Astrocyte (in vitro differentiated cells and primary cell): ENCODE measurements at regions not wholly inside any gene's neighbourhood (a gene's known extent, or its start where the extent isn't known, plus 50 kb on each side); places are given as distances from the start of the nearest gene placed in this dataset.

Experiments
- DNase-seq: peaks from one replicate; pipeline ENCODE4 v3.0.0-alpha.2; 2010; ENCODE audit warnings: low read depth
- FAIRE-seq: peaks from 2 replicates; lab custom pipeline; 2011; peaks lifted over from hg19 to GRCh38; lab: Jason Lieb, UNC
- H2AFZ ChIP-seq: 2 replicates; pipeline ENCODE4 v1.6.0; 2012; ENCODE audit warnings: low read depth, low read length, inconsistent platforms
- H3K27ac ChIP-seq: 2 replicates; pipeline ENCODE4 v1.5.1; 2011; ENCODE audit warnings: low read depth, low read length, inconsistent platforms
- H3K27me3 ChIP-seq: 2 replicates; pipeline ENCODE4 v1.6.0; 2011; ENCODE audit warnings: low read length, inconsistent platforms; ENCODE audit not compliant: insufficient read depth
- H3K36me3 ChIP-seq: 2 replicates; pipeline ENCODE4 v1.5.1; 2011; ENCODE audit warnings: low read length, inconsistent platforms; ENCODE audit not compliant: insufficient read depth
- H3K4me1 ChIP-seq: 2 replicates; pipeline ENCODE4 v1.5.1; 2011; ENCODE audit warnings: low read length, inconsistent platforms; ENCODE audit not compliant: insufficient read depth
- H3K4me2 ChIP-seq: 2 replicates; pipeline ENCODE4 v1.6.0; 2012; ENCODE audit warnings: low read length, inconsistent platforms
- H3K4me3 ChIP-seq: 2 replicates; pipeline ENCODE4 v1.5.1; 2011; ENCODE audit warnings: low read depth, mild to moderate bottlenecking, low read length, inconsistent platforms; ENCODE audit not compliant: insufficient read depth
- H3K79me2 ChIP-seq: 2 replicates; pipeline ENCODE4 v1.6.0; 2012; ENCODE audit warnings: mild to moderate bottlenecking, low read length, inconsistent platforms; ENCODE audit not compliant: insufficient read depth
- H3K9ac ChIP-seq: 2 replicates; pipeline ENCODE4 v1.6.0; 2012; ENCODE audit warnings: mild to moderate bottlenecking, low read length, inconsistent platforms
- H3K9me3 ChIP-seq: 2 replicates; pipeline ENCODE4 v1.5.1; 2012; ENCODE audit warnings: low read depth, mild to moderate bottlenecking, low read length, inconsistent platforms; ENCODE audit not compliant: insufficient read depth
- H4K20me1 ChIP-seq: 2 replicates; pipeline ENCODE4 v1.6.0; 2012; ENCODE audit warnings: low read length, inconsistent platforms; ENCODE audit not compliant: insufficient read depth
- H3K27ac Mint-ChIP-seq: one replicate; pipeline ENCODE4 v1.8.0; 2021; ENCODE audit warnings: mild to moderate bottlenecking, mixed read lengths; ENCODE audit not compliant: unreplicated experiment
- H3K27me3 Mint-ChIP-seq: one replicate; pipeline ENCODE4 v1.8.0; 2021; ENCODE audit warnings: low read depth, mixed read lengths; ENCODE audit not compliant: unreplicated experiment
- H3K36me3 Mint-ChIP-seq: one replicate; pipeline ENCODE4 v1.8.0; 2021; ENCODE audit warnings: low read depth, mixed read lengths; ENCODE audit not compliant: unreplicated experiment
- H3K4me1 Mint-ChIP-seq: one replicate; pipeline ENCODE4 v1.8.0; 2021; ENCODE audit warnings: low read depth, mixed read lengths; ENCODE audit not compliant: unreplicated experiment
- H3K4me3 Mint-ChIP-seq: one replicate; pipeline ENCODE4 v1.8.0; 2021; ENCODE audit warnings: mild to moderate bottlenecking, moderate library complexity, mixed read lengths; ENCODE audit not compliant: unreplicated experiment
- H3K9me3 Mint-ChIP-seq: one replicate; pipeline ENCODE4 v1.8.0; 2021; ENCODE audit warnings: mild to moderate bottlenecking, mixed read lengths; ENCODE audit not compliant: unreplicated experiment
- CTCF ChIP-seq: IDR thresholded peaks from 2 replicates; pipeline ENCODE4 v1.5.1; 2011; ENCODE audit warnings: low read depth, mild to moderate bottlenecking, inconsistent platforms, low read length, moderate library complexity; ENCODE audit not compliant: insufficient read depth
- EZH2 ChIP-seq: IDR thresholded peaks from 2 replicates; pipeline ENCODE4 v1.6.1; 2012; ENCODE audit warnings: mild to moderate bottlenecking, low read length, inconsistent platforms; ENCODE audit not compliant: insufficient read depth

- H3K79me2 ChIP-seq = no peaks in the 10 kb centered on the region
- Mint-ChIP-seq H3K27ac (no peak overlapping the region), H3K4me1 (peaks cover 9% of the 10 kb centered on the region), H3K36me3 (no peaks in the 10 kb centered on the region), H3K9me3 (no peaks in the 10 kb centered on the region), H3K4me3 (no peak overlapping the region), H3K27me3 (peaks cover 12% of the 10 kb centered on the region)
- FAIRE-seq (no peak), DNase-seq (no peak)
- H4K20me1 ChIP-seq = no peaks in the 10 kb centered on the region
- no peaks in the 10 kb centered on the region for H3K9me3 ChIP-seq
- H3K4me1 ChIP-seq = no peaks in the 10 kb centered on the region
- no peak overlapping the region for H3K4me2 ChIP-seq
- no peak overlapping the region for H3K27ac ChIP-seq
- H3K36me3 ChIP-seq = no peaks in the 10 kb centered on the region
- no peak overlapping the region for H2AFZ ChIP-seq
- no peak overlapping the region for H3K9ac ChIP-seq
- no peak for TF ChIP-seq EZH2
- TF ChIP-seq CTCF = no peak
- no peak overlapping the region for H3K4me3 ChIP-seq
- no peaks in the 10 kb centered on the region for H3K27me3 ChIP-seq
Observed at GRCh38 chr6:156345700-156346099, 431.5 kb upstream of the ARID1B start.

DNA sequence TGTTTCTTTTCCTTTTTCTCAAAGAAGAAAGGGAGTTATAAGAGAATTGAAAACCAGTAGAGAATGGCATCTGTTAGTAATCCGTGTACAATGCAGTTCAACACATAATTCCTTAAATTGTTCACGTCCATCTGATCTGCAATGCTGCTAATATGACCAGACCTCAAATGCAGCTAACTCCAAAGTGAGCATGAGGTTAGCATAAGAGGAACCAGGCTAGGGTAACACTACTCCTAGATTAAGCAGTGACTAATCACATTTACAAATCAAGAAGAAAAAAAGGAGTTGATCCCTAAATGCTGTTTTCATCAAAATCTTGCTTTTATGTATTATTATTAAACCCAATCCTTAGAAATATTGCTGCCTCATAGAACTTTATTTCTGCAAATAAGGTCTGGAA, 432.7 kb upstream of the ARID1B start:
- TF ChIP-seq CTCF = no peak
- TF ChIP-seq EZH2 = no peak

GRCh38 chr6:156337801-156338200, 439.4 kb upstream of the ARID1B start:
- FAIRE-seq = no peak
- H3K27ac Mint-ChIP-seq = no peak overlapping the region
- no peak for DNase-seq
- Histone ChIP-seq H2AFZ (no peak overlapping the region), H3K4me3 (no peak overlapping the region), H3K36me3 (no peaks in the 10 kb centered on the region), H3K27ac (no peak overlapping the region), H3K4me1 (no peaks in the 10 kb centered on the region), H3K79me2 (no peaks in the 10 kb centered on the region), H3K9ac (no peak overlapping the region), H3K9me3 (peaks cover 1% of the 10 kb centered on the region), H3K27me3 (no peaks in the 10 kb centered on the region), H3K4me2 (no peak overlapping the region), H4K20me1 (no peaks in the 10 kb centered on the region)
- H3K4me3 Mint-ChIP-seq = no peak overlapping the region
- H3K9me3 Mint-ChIP-seq = peaks cover 5% of the 10 kb centered on the region
- peaks cover 10% of the 10 kb centered on the region for H3K4me1 Mint-ChIP-seq
- peaks cover 31% of the 10 kb centered on the region for H3K27me3 Mint-ChIP-seq
- TF ChIP-seq CTCF = no peak
- TF ChIP-seq EZH2 = no peak
- no peaks in the 10 kb centered on the region for H3K36me3 Mint-ChIP-seq

More for the DNA sequence above, 432.7 kb upstream of the ARID1B start:
- Histone ChIP-seq H3K4me3 (no peak overlapping the region), H2AFZ (no peak overlapping the region), H3K4me2 (no peak overlapping the region), H3K36me3 (no peaks in the 10 kb centered on the region), H4K20me1 (no peaks in the 10 kb centered on the region), H3K9ac (no peak overlapping the region), H3K4me1 (no peaks in the 10 kb centered on the region), H3K79me2 (no peaks in the 10 kb centered on the region), H3K9me3 (no peaks in the 10 kb centered on the region), H3K27me3 (no peaks in the 10 kb centered on the region), H3K27ac (no peak overlapping the region)
- Mint-ChIP-seq H3K9me3 (no peaks in the 10 kb centered on the region), H3K27ac (no peak overlapping the region), H3K4me1 (peaks cover 9% of the 10 kb centered on the region), H3K36me3 (no peaks in the 10 kb centered on the region), H3K27me3 (peaks cover 16% of the 10 kb centered on the region), H3K4me3 (no peak overlapping the region)
- FAIRE-seq = no peak
- DNase-seq = no peak
